ENCODE measurements at regions not wholly inside any gene's neighbourhood (a gene's known extent, or its start where the extent isn't known, plus 50 kb on each side); places are given as distances from the start of the nearest gene placed in this dataset.

DNA sequence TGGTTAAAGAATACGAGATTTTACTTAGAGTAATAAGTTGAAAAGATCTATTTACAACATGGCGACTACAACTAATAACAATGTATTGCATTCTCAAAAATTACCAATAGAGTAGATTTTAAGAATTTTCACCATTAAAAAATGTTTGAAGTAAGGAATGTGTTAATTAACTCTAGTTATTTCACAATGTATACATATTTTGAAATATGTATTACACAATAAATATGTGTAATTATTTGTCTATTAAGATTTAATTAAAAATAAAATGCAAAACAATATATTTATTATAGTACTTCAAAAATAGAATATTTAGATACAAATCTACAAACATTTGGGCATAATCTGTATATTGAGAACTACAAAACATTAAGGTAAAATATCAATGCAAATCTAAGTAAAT, 1326.3 kb upstream of the CDH6 start:
- Mint-ChIP-seq H3K27ac (no peak overlapping the region), H3K27me3 (ENCODE audit: low read depth) (no peaks in the 10 kb centered on the region; the same call in 1 of the 2 replicates), H3K4me1 (no peaks in the 10 kb centered on the region), H3K9me3 (no peaks in the 10 kb centered on the region), H3K36me3 (ENCODE audit: insufficient read depth in 1 of 3, low read depth in 3 of 3) (no peaks in the 10 kb centered on the region), H3K4me3 (no peak overlapping the region)
- Histone ChIP-seq H4K91ac (ENCODE audit: insufficient read length, low read depth, low read length) (no peak overlapping the region), H3K79me1 (ENCODE audit: insufficient read depth, low read depth, low read length, poor library complexity, severe bottlenecking) (no peaks in the 10 kb centered on the region), H3K27me3 (ENCODE audit: insufficient read depth, low read length) (no peaks in the 10 kb centered on the region), H3K18ac (ENCODE audit: insufficient read length, low read depth, low read length) (no peak overlapping the region), H3K9ac (ENCODE audit: extremely low read depth, insufficient read length, low read length) (no peak overlapping the region), H3K4me1 (ENCODE audit: insufficient read depth, low read length) (no peaks in the 10 kb centered on the region), H3K23ac (ENCODE audit: insufficient read length, low read depth, low read length) (no peak overlapping the region), H3K14ac (ENCODE audit: insufficient read depth, low read length) (no peak overlapping the region), H2BK15ac (ENCODE audit: low read depth, low read length) (no peak overlapping the region), H4K20me1 (ENCODE audit: control insufficient read depth, insufficient read depth, insufficient read length) (no peaks in the 10 kb centered on the region), H4K5ac (ENCODE audit: insufficient read length, low read depth, low read length) (no peak overlapping the region), H3K4ac (ENCODE audit: low read depth, low read length) (no peak overlapping the region), H3K23me2 (ENCODE audit: insufficient read length, low read depth, low read length, poor library complexity, severe bottlenecking) (no peaks in the 10 kb centered on the region), H2AFZ (ENCODE audit: low read length) (no peak overlapping the region), H3K9me3 (ENCODE audit: control insufficient read depth, low read depth, low read length) (no peaks in the 10 kb centered on the region), H3K79me2 (ENCODE audit: insufficient read depth, low read length) (no peaks in the 10 kb centered on the region), H3T11ph (ENCODE audit: low read length) (no peak overlapping the region), H3K56ac (ENCODE audit: insufficient read length, low read depth, low read length) (no peak overlapping the region), H2BK12ac (ENCODE audit: insufficient read length, low read depth, low read length) (no peak overlapping the region), H3K4me2 (ENCODE audit: insufficient read depth, insufficient read length, low read length) (no peak overlapping the region), H2BK120ac (ENCODE audit: low read depth, low read length, poor library complexity, severe bottlenecking) (no peak overlapping the region), H2AK5ac (ENCODE audit: insufficient read length, low read length) (no peak overlapping the region), H3K27ac (ENCODE audit: insufficient read length, low read depth, low read length) (no peak overlapping the region), H2BK20ac (ENCODE audit: low read depth, low read length, poor library complexity, severe bottlenecking) (no peak overlapping the region), H4K8ac (replicated peaks; ENCODE audit: insufficient read length, low read depth, low read length) (no peak overlapping the region), H2BK5ac (ENCODE audit: insufficient read length, low read length) (no peak overlapping the region)
- no peak for DNase-seq
- TF ChIP-seq, protein P1, sequence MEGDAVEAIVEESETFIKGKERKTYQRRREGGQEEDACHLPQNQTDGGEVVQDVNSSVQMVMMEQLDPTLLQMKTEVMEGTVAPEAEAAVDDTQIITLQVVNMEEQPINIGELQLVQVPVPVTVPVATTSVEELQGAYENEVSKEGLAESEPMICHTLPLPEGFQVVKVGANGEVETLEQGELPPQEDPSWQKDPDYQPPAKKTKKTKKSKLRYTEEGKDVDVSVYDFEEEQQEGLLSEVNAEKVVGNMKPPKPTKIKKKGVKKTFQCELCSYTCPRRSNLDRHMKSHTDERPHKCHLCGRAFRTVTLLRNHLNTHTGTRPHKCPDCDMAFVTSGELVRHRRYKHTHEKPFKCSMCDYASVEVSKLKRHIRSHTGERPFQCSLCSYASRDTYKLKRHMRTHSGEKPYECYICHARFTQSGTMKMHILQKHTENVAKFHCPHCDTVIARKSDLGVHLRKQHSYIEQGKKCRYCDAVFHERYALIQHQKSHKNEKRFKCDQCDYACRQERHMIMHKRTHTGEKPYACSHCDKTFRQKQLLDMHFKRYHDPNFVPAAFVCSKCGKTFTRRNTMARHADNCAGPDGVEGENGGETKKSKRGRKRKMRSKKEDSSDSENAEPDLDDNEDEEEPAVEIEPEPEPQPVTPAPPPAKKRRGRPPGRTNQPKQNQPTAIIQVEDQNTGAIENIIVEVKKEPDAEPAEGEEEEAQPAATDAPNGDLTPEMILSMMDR (conservative IDR thresholded peaks at IDR 0.05): no peak
- whole genome bisulfite sequencing (ENCODE audit: extremely low coverage, insufficient read length, low lambda C conversion rate): no CpG with 5 or more reads among the region's 2 CpGs

Data from H9 (cell line).